ENCODE measurements at regions not wholly inside any gene's neighbourhood (a gene's known extent, or its start where the extent isn't known, plus 50 kb on each side); places are given as distances from the start of the nearest gene placed in this dataset.
"Not testable (repeated sequence)": the region's sequence is repeated elsewhere in the genome, so short reads cannot be mapped to it uniquely, and the experiment has no call there.

DNA sequence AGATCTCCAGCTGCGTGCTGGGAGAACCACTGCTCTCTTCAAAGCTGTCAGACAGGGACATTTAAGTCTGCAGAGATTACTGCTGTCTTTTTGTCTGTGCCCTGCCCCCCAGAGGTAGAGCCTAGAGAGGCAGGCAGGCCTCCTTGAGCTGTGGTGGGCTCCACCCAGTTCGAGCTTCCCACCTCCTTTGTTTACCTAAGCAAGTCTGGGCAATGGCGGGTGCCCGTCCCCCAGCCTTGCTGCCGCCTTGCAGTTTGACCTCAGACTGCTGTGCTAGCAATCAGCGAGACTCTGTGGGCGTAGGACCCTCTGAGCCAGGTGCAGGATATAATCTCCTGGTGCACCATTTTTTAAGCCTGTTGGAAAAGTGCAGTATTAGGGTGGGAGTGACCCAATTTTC, 128.6 kb downstream of the ACTR3 start:
- not testable (repeated sequence) for DNase-seq

GRCh38 chr2:114020668-114021067, 130.8 kb downstream of the ACTR3 start:
- no peak for DNase-seq

DNA sequence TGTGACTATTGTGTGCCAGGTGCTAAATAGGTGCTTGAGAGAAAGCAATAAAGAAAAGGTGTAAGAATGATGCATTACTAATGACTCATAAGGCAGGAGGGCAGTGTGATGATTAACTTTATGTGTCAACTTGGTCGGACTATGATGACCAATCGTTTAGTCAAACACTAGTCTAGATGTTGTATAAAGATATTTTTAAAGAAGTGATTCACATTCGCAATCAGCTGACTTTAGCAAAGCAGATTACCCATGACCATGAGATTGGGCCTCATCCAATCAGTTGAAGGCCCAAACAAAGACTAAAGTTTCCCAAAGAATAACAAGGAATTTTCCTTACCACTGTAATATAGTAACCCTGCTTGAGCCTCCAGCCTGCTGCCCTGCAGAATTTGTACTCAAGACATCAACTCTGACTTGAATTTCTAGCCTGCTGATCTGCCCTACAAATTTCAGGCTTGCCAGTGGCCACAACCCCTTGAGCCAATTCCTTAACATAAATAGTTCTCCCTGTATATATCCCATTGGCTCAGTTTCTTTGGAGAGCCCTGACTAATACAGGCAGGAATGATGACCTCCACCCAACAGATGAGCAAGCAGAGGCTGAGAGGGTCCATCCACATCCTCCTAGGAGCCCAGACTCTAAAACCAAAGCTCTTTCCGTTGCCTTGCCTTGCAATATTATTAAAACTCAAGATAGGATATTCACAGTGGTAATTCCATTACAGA, 132.6 kb downstream of the ACTR3 start:
- DNase-seq = peak; percentile 91

DNA sequence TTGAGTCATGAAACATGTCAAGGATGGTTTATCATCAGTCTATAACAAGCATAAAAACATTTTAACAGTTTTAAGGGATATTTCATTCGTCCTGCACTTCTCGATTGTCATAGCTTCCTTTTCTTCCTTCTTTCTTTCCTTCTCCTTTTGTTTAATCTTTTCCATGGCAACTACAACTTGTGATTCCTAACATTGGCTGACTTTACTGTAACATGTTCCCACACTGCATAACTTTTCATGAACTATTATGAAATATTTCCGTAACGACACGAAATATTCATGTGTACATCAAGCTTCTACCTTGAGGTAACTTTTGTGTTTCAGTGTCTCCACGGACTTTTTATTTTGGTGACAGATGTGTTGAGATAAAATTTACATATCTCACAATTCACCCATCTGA, 134.4 kb downstream of the ACTR3 start:
- DNase-seq = no peak

- no peak for DNase-seq
Observed at GRCh38 chr2:114025030-114025429, 135.1 kb downstream of the ACTR3 start.

- DNase-seq = no peak
Observed at GRCh38 chr2:114027437-114027836, 137.5 kb downstream of the ACTR3 start.

GRCh38 chr2:114031605-114032505, 142.0 kb downstream of the ACTR3 start:
- DNase-seq = no peak

GRCh38 chr2:114032705-114033104, 142.8 kb downstream of the ACTR3 start:
- no peak for DNase-seq

- DNase-seq = no peak
Observed at GRCh38 chr2:114034742-114035141, 144.9 kb downstream of the ACTR3 start.

- no peak for DNase-seq
Observed at GRCh38 chr2:114038710-114039109, 148.8 kb downstream of the ACTR3 start.

GRCh38 chr2:114039677-114040076, 149.8 kb downstream of the ACTR3 start:
- no peak for DNase-seq

DNA sequence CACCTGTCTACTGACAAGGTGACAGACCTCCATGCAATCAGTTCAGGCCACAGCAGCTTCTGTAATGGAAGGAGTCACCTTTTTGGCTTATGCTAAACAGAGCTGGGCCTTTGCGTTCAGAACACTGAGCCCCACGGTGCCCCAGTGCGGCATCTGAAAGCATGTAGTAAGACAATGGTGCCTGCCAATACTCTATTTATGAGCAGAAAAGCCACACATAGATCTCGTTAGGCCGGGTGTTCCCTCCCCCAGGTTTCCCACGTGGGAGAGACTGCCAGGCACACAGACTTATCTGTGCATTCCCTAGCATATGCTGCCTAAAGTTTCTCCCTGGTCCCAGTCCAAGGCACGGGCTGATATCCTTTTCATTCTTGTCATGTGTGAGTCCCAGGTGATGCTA, 150.9 kb downstream of the ACTR3 start:
- no peak for DNase-seq

GRCh38 chr2:114044985-114045384, 155.1 kb downstream of the ACTR3 start:
- no peak for DNase-seq

DNA sequence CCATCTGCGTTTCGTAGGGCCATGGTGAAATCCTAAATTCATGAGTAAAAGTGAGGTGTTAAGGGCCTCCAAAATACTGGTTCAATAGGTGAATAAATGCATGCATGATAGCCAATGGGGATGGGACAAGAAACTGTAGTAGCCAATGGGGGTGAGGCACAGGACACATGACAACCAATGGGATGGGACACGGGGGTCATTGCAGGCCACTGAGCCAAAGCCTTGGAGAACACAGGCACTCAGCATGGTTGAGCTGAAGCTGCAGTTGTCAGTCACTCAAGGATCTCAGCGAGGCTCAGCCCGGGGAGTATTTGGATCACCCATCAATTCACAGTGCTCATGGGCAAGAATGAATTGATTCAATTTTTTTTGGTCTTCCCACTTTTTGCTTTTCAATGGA, 156.5 kb downstream of the ACTR3 start:
- no peak for DNase-seq

- no peak for DNase-seq
Observed at GRCh38 chr2:114046866-114047435, 157.1 kb downstream of the ACTR3 start.

- no peak for DNase-seq
Observed at GRCh38 chr2:114049280-114049679, 159.4 kb downstream of the ACTR3 start.

GRCh38 chr2:114049826-114050225, 159.9 kb downstream of the ACTR3 start:
- DNase-seq = no peak

- DNase-seq = no peak
Observed at GRCh38 chr2:114056294-114057143, 166.6 kb downstream of the ACTR3 start.

- DNase-seq = no peak
Observed at GRCh38 chr2:114057638-114058037, 167.7 kb downstream of the ACTR3 start.

DNA sequence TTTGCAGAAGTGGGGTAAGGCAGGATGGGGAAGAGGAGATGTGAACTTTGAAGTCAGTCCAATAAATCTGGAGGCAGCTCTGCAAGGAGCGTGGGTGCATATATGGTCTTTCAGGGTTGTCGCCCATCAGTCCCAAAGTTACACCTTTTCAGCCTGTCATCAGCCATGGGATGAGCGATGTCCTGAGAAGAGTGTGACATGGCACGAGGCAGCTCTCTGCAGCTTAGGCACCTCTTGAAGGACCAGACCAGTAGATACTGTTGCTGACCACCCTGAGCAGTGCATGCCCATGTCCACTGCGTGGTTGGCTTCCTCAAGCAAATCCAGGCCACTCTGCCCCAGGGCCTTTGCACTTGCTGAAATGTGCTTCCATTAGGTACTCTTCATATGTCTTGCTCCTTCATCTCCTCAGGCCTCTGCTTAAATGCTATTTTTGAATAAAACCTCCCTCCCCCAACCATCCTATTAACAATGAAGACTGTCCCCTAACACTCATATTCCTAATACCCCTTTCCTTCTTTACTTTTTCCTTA, 171.7 kb downstream of the ACTR3 start:
- DNase-seq = no peak

- DNase-seq = no peak
Observed at GRCh38 chr2:114063346-114063745, 173.5 kb downstream of the ACTR3 start.

DNA sequence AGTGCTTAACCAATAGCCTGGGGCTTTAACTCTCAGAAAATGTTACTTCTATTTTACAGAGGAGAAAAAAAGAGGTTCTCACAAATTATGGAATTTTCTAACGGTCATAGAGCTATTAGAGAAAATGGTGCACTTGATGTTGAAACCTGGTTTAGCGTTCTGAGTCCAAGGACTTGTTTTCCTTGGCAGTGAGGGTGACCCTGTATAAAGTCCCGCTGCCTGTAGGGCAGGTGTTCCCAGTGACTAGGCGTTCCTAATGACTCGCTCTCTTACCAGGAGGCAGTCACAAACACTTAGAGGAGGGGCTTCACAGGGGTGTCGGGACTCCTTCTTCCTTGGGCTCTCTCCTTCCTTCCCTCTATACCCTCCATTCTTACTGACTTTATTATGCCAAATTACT, 175.8 kb downstream of the ACTR3 start:
- DNase-seq = no peak
